WTC11 (cell line): ENCODE measurements at regions not wholly inside any gene's neighbourhood (a gene's known extent, or its start where the extent isn't known, plus 50 kb on each side); places are given as distances from the start of the nearest gene placed in this dataset.

Source experiments
- ATF2 ChIP-seq: sonication (generic); formaldehyde crosslinking; IDR thresholded peaks from 2 replicates; pipeline ENCODE4 v1.8.1; 2022; ENCODE audit warnings: low read depth, missing genetic modification reagents, borderline replicate concordance
- E2F5 ChIP-seq: sonication (generic); formaldehyde crosslinking; IDR thresholded peaks from 2 replicates; pipeline ENCODE4 v1.8.1; 2022; ENCODE audit warnings: mild to moderate bottlenecking, moderate library complexity, missing genetic modification reagents
- ESRRA ChIP-seq: sonication (generic); formaldehyde crosslinking; IDR thresholded peaks from 2 replicates; pipeline ENCODE4 v1.8.1; 2022; ENCODE audit warnings: mild to moderate bottlenecking, missing genetic modification reagents, borderline replicate concordance
- FOXP1 ChIP-seq: sonication (generic); formaldehyde crosslinking; IDR thresholded peaks from 2 replicates; pipeline ENCODE4 v1.8.0; 2022; ENCODE audit warnings: missing genetic modification reagents, mild to moderate bottlenecking, moderate library complexity, borderline replicate concordance
- JAZF1 ChIP-seq: fragments of 250-450 bp; sonication (Bioruptor Pico); IDR thresholded peaks from 2 replicates; pipeline ENCODE4 v1.9.0; 2021; ENCODE audit warnings: moderate library complexity, mild to moderate bottlenecking, inconsistent platforms
- KAT7 ChIP-seq: sonication (generic); formaldehyde crosslinking; IDR thresholded peaks from 2 replicates; pipeline ENCODE4 v1.8.1; 2023; ENCODE audit warnings: missing genetic modification reagents, mild to moderate bottlenecking, borderline replicate concordance
- MXD4 ChIP-seq: fragments of 250-450 bp; sonication (Bioruptor Pico); IDR thresholded peaks from 2 replicates; pipeline ENCODE4 v1.8.0; 2021; ENCODE audit warnings: mild to moderate bottlenecking, moderate library complexity, borderline replicate concordance
- PRDM15 ChIP-seq: sonication (generic); formaldehyde crosslinking; IDR thresholded peaks from 2 replicates; pipeline ENCODE4 v1.8.0; 2022; ENCODE audit warnings: missing genetic modification reagents
- ZBTB21 ChIP-seq: sonication (generic); formaldehyde crosslinking; IDR thresholded peaks from 2 replicates; pipeline ENCODE4 v1.8.1; 2023; ENCODE audit warnings: mild to moderate bottlenecking, missing genetic modification reagents, borderline replicate concordance
- ZNF396 ChIP-seq: fragments of 250-450 bp; sonication (Bioruptor Pico); IDR thresholded peaks from 2 replicates; pipeline ENCODE4 v1.8.0; 2021; ENCODE audit warnings: mild to moderate bottlenecking, moderate library complexity, borderline replicate concordance
- TF ChIP-seq, protein P1 (sequence below): fragments of 200-600 bp; IDR thresholded peaks from 2 replicates; pipeline ENCODE4 v1.8.0; 2022; ENCODE audit warnings: antibody characterized with exemption
- TF ChIP-seq, protein P2 (sequence below): sonication (generic); formaldehyde crosslinking; IDR thresholded peaks from 2 replicates; pipeline ENCODE4 v1.8.1; 2023; ENCODE audit warnings: mild to moderate bottlenecking, missing genetic modification reagents, moderate library complexity
- TF ChIP-seq, protein P3 (sequence below): sonication (generic); formaldehyde crosslinking; IDR thresholded peaks from 2 replicates; pipeline ENCODE4 v1.8.1; 2023; ENCODE audit warnings: mild to moderate bottlenecking, missing genetic modification reagents, moderate library complexity

DNA sequence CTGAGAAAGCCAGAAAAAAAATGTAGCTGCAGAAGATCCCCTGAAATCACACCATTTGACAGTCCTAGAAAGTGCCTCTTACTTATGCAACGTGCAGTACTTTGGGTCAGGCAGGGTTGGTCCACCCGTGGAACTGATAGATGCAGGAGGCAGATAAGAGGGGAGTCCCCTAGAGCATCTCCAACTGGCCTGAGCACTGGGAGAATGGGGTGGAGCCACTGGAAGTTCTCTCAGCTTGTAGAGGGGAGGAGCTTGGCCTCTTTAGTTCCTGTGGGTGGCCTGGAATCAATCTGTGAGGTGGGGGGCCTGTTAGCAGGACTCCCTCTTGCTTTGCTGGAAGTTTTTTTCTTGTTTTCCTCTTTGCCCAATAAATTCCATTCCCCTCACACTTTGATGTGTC lies 335.7 kb upstream of the NCAM2 start:
- TF ChIP-seq, protein P1, sequence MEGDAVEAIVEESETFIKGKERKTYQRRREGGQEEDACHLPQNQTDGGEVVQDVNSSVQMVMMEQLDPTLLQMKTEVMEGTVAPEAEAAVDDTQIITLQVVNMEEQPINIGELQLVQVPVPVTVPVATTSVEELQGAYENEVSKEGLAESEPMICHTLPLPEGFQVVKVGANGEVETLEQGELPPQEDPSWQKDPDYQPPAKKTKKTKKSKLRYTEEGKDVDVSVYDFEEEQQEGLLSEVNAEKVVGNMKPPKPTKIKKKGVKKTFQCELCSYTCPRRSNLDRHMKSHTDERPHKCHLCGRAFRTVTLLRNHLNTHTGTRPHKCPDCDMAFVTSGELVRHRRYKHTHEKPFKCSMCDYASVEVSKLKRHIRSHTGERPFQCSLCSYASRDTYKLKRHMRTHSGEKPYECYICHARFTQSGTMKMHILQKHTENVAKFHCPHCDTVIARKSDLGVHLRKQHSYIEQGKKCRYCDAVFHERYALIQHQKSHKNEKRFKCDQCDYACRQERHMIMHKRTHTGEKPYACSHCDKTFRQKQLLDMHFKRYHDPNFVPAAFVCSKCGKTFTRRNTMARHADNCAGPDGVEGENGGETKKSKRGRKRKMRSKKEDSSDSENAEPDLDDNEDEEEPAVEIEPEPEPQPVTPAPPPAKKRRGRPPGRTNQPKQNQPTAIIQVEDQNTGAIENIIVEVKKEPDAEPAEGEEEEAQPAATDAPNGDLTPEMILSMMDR: no peak
- TF ChIP-seq, protein P2, sequence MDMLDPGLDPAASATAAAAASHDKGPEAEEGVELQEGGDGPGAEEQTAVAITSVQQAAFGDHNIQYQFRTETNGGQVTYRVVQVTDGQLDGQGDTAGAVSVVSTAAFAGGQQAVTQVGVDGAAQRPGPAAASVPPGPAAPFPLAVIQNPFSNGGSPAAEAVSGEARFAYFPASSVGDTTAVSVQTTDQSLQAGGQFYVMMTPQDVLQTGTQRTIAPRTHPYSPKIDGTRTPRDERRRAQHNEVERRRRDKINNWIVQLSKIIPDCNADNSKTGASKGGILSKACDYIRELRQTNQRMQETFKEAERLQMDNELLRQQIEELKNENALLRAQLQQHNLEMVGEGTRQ (CRISPR knock-in tag): no peak
- no peak for TF ChIP-seq ZBTB21 (CRISPR knock-in tag)
- no peak for TF ChIP-seq JAZF1 (CRISPR knock-in tag)
- no peak for TF ChIP-seq E2F5 (CRISPR knock-in tag)
- TF ChIP-seq ATF2 (CRISPR knock-in tag): no peak
- no peak for TF ChIP-seq KAT7 (CRISPR knock-in tag)
- TF ChIP-seq ESRRA (CRISPR knock-in tag): no peak
- no peak for TF ChIP-seq PRDM15
- TF ChIP-seq, protein P3, sequence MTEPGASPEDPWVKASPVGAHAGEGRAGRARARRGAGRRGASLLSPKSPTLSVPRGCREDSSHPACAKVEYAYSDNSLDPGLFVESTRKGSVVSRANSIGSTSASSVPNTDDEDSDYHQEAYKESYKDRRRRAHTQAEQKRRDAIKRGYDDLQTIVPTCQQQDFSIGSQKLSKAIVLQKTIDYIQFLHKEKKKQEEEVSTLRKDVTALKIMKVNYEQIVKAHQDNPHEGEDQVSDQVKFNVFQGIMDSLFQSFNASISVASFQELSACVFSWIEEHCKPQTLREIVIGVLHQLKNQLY (CRISPR knock-in tag): no peak
- TF ChIP-seq ZNF396 (CRISPR knock-in tag): no peak
- TF ChIP-seq FOXP1 (CRISPR knock-in tag): no peak
- no peak for TF ChIP-seq MXD4
